Mucosa of rectum (tissue), 2 donors: ENCODE measurements at regions not wholly inside any gene's neighbourhood (a gene's known extent, or its start where the extent isn't known, plus 50 kb on each side); places are given as distances from the start of the nearest gene placed in this dataset.

Source experiments
- H3K27ac ChIP-seq, 2 donors: one replicate each; pipeline ENCODE4 v1.7.0; 2013; ENCODE audit warnings: inconsistent platforms in 2 of 2, low read depth in 2 of 2, low read length in 2 of 2
- H3K27me3 ChIP-seq, 2 donors: one replicate each; pipeline ENCODE4 v1.7.0; 2013; ENCODE audit warnings: low read length in 2 of 2; ENCODE audit not compliant: control insufficient read depth in 2 of 2, insufficient read depth in 2 of 2
- H3K36me3 ChIP-seq, 2 donors: one replicate each; pipeline ENCODE4 v1.7.0; 2013; ENCODE audit warnings: low read length in 2 of 2; ENCODE audit not compliant: control insufficient read depth in 2 of 2, insufficient read depth in 2 of 2
- H3K4me1 ChIP-seq, 2 donors: one replicate each; pipeline ENCODE4 v1.7.0; 2013; ENCODE audit warnings: low read length in 2 of 2, mild to moderate bottlenecking in 1 of 2; ENCODE audit not compliant: control insufficient read depth in 2 of 2, insufficient read depth in 2 of 2
- H3K4me3 ChIP-seq, 2 donors: one replicate each; pipeline ENCODE4 v1.7.0; 2013; ENCODE audit warnings: low read length in 2 of 2
- H3K9ac ChIP-seq, 2 donors: one replicate each; pipeline ENCODE4 v1.7.0; 2013; ENCODE audit warnings: low read length in 2 of 2, low read depth in 1 of 2, mild to moderate bottlenecking in 1 of 2
- H3K9me3 ChIP-seq, 2 donors: one replicate each; pipeline ENCODE4 v1.7.0; 2013; ENCODE audit warnings: low read length in 2 of 2; ENCODE audit not compliant: control insufficient read depth in 2 of 2
- donor health status: healthy.
- donor health status: Normal muscosa, but diverticular disease.

DNA sequence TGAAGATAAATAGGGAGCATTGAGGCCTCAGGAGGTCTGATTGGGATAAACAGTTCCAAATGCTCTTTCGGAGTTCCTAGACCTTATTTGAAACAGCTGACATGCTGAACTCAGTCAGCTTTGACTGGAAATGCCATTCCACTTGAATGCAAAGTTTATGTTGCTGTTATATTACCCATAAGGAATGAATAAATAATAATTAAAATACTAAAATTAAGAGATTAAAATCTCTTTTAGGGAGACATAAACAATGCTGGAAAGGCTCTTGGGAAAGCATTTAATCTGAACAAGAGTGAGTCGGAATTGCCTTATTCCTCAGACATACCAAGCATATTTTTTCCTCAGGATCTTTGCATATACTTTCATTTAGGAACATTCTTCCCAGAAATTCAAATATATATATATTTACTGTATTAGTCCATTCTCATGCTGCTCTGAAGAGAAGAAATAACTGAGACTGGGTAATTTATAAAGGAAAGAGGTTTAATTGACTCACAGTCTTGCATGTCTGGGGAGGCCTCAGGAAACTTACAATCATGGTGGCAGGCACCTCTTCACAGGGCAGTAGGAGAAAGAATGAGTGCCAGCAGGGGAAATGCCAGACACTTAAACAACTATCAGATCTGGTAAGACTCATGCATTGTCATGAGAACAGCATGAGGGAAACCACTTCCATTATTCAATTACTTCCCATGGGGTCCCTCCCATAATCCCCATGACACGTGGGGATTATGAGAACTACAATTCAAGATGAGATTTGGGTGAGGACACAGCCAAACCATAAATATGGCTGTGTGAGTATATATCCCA is 318.2 kb upstream of the PLXNA2 start:
- Histone ChIP-seq H3K27ac (no peak overlapping the region), H3K9ac (no peak overlapping the region), H3K4me1 (no peaks in the 10 kb centered on the region), H3K4me3 (no peak overlapping the region), H3K9me3 (no peaks in the 10 kb centered on the region), H3K27me3 (peaks cover 0 to 2% of the 10 kb centered on the region in 2 donors), H3K36me3 (no peaks in the 10 kb centered on the region)

DNA sequence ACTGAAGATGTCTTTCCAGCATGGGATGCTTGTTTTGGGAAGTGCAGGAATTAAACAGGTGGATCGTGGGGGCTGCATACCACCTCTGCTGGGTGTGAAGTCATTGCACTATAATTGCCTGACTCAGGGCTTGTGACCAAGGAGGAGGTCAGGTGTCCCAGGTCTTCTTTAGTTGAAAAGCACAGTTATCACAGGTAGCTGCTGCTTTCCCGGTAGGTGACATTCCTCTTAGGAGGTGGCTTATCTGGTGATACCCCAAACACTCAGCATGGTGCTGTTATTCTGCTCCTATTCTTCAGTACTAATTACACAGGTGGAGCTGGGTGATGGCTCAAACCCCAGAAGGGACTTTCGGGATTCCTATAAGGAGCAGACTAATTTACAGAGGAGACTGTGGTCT is 320.3 kb upstream of the PLXNA2 start:
- Histone ChIP-seq H3K36me3 (no peaks in the 10 kb centered on the region), H3K27ac (no peak overlapping the region), H3K4me3 (no peak overlapping the region), H3K9ac (no peak overlapping the region), H3K9me3 (no peaks in the 10 kb centered on the region), H3K4me1 (no peaks in the 10 kb centered on the region), H3K27me3 (peaks cover 0 to 2% of the 10 kb centered on the region in 2 donors)

DNA sequence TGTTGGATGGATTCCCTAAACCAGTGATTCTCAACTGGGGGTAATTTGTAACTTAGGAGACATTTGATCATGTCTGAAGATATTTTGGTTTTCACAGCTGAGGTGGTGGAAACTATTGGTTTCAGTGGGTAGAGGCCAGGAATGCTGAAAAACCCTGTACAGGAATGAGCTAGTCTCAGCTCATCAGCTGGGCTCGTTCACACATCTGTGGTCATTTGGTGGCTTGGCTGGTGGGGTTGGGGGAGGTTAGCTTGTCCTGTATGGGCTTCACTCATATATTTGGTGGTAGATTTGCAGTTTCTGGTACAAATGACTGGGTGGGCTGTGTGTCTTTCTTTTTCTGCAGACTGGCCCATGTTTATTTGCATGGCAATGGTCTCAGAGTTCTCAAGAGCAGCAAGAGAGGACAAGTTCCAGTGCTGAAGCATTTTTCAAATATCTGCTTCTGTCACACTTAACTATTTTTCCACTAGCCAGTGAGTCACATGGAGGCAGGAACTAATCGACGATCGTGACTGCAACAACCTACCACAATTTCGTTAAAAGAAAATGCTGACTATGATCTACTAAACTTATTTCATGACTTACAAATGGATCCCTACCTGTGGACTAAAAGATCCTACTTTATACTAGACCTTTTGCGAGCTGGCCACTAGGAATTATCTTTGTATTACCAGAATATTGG is 321.7 kb upstream of the PLXNA2 start:
- Histone ChIP-seq H3K9me3 (no peaks in the 10 kb centered on the region), H3K36me3 (no peaks in the 10 kb centered on the region), H3K27me3 (peaks cover 0 to 2% of the 10 kb centered on the region in 2 donors), H3K4me3 (no peak overlapping the region), H3K4me1 (no peaks in the 10 kb centered on the region), H3K9ac (no peak overlapping the region), H3K27ac (no peak overlapping the region)

DNA sequence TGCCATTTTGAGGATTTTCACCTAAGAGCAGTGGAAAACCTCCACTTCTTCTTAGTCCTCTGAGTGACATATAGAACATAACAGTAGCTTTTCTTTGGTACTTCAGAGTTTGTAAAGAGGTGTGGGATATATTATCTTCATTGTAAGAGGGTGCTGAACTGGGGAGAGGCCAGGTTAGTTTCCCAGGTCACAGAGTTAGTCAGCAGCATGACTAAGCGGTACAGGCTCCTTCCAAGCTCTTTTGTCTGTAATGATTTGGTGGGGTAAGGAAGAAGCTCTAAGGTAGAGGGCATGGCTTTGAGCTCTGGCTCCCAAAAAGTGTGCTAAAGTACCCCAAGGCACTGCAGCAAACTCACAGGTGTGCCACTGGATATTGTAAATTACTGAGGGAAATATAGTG is 325.0 kb upstream of the PLXNA2 start:
- H3K27ac ChIP-seq = no peak overlapping the region
- no peaks in the 10 kb centered on the region for H3K4me1 ChIP-seq
- H3K9me3 ChIP-seq = no peaks in the 10 kb centered on the region
- H3K27me3 ChIP-seq = peaks cover 0 to 4% of the 10 kb centered on the region in 2 donors
- H3K36me3 ChIP-seq = no peaks in the 10 kb centered on the region
- H3K9ac ChIP-seq = no peak overlapping the region
- H3K4me3 ChIP-seq = no peak overlapping the region

DNA sequence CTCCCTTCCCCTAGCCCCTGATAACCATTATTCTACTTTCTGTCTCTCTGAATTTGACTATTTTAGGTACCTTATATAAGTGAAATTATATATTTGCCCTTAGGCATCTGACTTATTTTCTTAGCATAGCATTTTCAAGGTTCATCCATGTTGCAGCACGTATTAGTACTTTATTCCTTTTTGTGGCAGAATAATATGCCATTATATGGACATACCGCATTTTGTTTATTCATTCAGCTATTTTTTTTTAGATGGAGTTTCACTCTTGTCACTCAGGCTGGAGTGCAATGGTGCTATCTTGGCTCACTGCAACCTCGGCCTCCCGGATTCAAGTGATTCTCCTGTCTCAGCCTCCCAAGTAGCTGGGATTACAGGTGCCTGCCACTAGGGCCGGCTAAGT is 326.2 kb upstream of the PLXNA2 start:
- Histone ChIP-seq H3K27me3 (peaks cover 0 to 2% of the 10 kb centered on the region in 2 donors), H3K9ac (no peak overlapping the region)

DNA sequence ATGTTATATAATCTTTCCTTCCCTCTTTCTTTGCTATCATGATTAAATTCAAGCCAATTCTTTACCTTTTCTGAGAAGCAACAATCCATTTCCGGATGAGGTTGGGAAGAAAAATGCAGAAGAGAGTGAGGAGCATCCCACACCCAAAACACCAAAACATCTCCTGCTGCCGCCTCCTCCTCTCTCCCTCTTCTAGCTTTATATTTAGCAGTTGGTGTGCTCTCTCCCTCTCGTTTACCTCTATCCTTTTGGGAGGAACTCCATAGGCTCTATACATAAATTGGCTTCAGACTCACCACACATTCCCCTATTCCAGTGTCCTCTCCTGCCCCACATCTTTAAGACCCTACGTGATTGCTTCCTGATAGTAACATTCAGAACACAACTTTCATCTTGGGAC is 332.2 kb upstream of the PLXNA2 start:
- H3K9ac ChIP-seq = no peak overlapping the region

More for the DNA sequence above, 326.2 kb upstream of the PLXNA2 start:
- Histone ChIP-seq H3K4me3 (no peak overlapping the region), H3K36me3 (no peaks in the 10 kb centered on the region), H3K9me3 (no peaks in the 10 kb centered on the region), H3K27ac (no peak overlapping the region), H3K4me1 (no peaks in the 10 kb centered on the region)

DNA sequence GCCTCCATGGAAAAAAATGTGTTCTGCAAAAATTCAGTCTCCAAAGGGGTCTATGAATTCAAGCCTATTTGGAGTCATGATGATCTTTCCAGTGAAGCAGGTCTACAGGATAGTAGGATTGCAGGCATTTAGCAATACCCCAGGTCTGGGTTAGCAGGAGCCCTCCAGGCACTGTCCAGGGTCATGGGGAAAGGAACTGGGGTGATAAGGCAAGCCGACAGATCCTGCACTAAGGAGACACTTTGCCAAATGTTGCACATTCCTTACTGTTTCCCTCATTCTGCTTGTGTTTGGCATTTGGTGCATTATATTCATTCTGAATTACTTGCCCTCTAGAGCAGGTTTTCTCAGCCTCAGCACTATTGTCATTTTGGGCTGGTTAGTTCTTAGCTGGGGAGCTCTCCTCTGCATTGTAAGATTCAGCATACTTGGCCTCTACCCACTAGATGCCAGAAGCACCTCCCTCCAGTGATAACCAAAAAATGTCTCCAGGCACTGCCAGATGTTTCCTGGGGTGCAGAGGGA is 333.3 kb upstream of the PLXNA2 start:
- H3K27me3 ChIP-seq = peaks cover 2 to 3% of the 10 kb centered on the region in 2 donors
- H3K9ac ChIP-seq = no peak overlapping the region
- no peaks in the 10 kb centered on the region for H3K4me1 ChIP-seq
- H3K4me3 ChIP-seq = no peak overlapping the region
- no peaks in the 10 kb centered on the region for H3K9me3 ChIP-seq
- H3K36me3 ChIP-seq = no peaks in the 10 kb centered on the region
- no peak overlapping the region for H3K27ac ChIP-seq

More for the DNA sequence above, 332.2 kb upstream of the PLXNA2 start:
- H3K4me3 ChIP-seq = no peak overlapping the region
- no peak overlapping the region for H3K27ac ChIP-seq
- H3K36me3 ChIP-seq = no peaks in the 10 kb centered on the region
- H3K4me1 ChIP-seq = no peaks in the 10 kb centered on the region
- peaks cover 2 to 3% of the 10 kb centered on the region in 2 donors for H3K27me3 ChIP-seq
- no peaks in the 10 kb centered on the region for H3K9me3 ChIP-seq

DNA sequence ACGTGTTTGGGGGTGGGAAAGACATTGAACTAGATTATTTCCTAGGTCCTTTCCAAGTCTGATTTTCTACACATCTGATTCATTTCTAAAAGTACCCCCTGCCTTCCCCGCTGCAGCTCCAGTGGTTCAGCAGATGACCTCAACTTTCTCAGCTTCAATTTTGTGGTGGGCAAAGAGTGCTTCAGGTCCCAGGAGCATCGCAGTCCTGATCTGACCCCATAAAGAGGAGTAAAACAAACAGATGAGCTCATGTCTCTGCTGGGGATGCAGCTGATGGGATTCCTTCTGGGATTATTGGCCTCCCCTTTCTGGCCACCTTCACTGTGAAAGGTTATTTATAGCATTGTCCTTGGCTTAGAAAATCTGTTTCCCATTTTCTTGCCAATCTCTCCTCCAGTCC is 337.0 kb upstream of the PLXNA2 start:
- Histone ChIP-seq H3K36me3 (no peaks in the 10 kb centered on the region), H3K4me1 (no peaks in the 10 kb centered on the region), H3K9me3 (no peaks in the 10 kb centered on the region), H3K27me3 (peaks cover 0 to 3% of the 10 kb centered on the region in 2 donors), H3K9ac (no peak overlapping the region), H3K27ac (no peak overlapping the region), H3K4me3 (no peak overlapping the region)

DNA sequence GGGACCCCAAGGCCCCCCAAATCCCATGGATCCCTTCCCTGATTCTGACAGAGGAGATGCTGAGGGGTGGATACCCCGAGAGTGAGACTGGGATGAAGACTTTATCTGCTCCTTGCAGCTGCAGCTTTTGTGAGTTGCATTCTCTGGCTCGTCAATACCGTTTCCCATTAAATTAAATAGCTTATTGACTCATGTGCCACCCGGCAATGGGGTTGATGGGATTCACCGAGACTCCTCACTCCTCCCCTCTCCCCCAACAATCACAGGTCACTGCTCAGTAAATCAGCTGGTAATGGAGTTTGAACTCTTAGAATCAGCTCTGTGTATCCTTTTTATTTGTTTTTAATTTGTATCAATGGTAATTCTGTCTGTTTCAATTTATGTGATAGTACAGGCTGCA is 337.5 kb upstream of the PLXNA2 start:
- H3K9ac ChIP-seq = no peak overlapping the region
- H3K27ac ChIP-seq = no peak overlapping the region
- no peaks in the 10 kb centered on the region for H3K4me1 ChIP-seq
- no peak overlapping the region for H3K4me3 ChIP-seq
- H3K27me3 ChIP-seq = peaks cover 0 to 3% of the 10 kb centered on the region in 2 donors
- no peaks in the 10 kb centered on the region for H3K36me3 ChIP-seq
- H3K9me3 ChIP-seq = no peaks in the 10 kb centered on the region

DNA sequence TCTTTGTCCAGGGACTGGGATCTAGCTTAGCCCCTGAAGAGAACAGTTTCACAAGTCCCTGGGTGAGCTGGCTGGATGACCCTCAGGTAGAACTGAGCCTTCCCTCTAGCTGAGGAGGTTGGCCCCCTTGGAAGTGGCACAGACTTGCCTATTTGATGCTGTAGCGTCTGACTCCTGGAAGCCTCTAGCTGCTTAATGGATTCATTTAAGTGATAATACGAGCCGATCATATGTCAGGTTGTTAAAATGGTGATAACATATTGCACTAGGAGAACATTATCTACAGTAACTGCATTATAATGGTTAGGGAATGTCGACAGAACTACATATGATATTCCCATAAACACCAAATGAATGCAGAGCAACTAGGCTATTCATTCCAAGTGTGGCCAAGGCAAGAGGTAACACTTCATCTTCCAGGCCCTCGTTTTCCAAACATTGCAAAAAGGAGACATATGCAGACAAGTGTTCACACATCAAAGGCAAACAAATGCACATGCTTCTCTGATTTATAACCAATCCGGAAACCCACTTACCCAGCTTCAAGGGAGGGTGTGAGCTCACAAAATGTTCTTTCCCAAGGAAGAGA is 340.1 kb upstream of the PLXNA2 start:
- Histone ChIP-seq H3K27me3 (peaks cover 0 to 3% of the 10 kb centered on the region in 2 donors), H3K27ac (no peak overlapping the region), H3K4me3 (no peak overlapping the region), H3K36me3 (no peaks in the 10 kb centered on the region), H3K4me1 (no peaks in the 10 kb centered on the region), H3K9ac (no peak overlapping the region), H3K9me3 (no peaks in the 10 kb centered on the region)
